Suprapubic skin (tissue), 4 donors: ENCODE measurements at regions not wholly inside any gene's neighbourhood (a gene's known extent, or its start where the extent isn't known, plus 50 kb on each side); places are given as distances from the start of the nearest gene placed in this dataset.

Source experiments
- DNase-seq, 2 donors: peaks; one replicate each; pipeline ENCODE4 v3.0.0-alpha.2; 2019; ENCODE audit warnings: low spot score in 2 of 2
- H3K27ac ChIP-seq: fragments of 200-600 bp; sonication (generic); one replicate; pipeline ENCODE4 v1.5.1; 2019
- H3K27me3 ChIP-seq: fragments of 200-600 bp; sonication (generic); one replicate; pipeline ENCODE4 v1.5.1; 2019
- H3K36me3 ChIP-seq: fragments of 200-600 bp; sonication (generic); one replicate; pipeline ENCODE4 v1.5.1; 2019
- H3K4me1 ChIP-seq: fragments of 200-600 bp; sonication (generic); one replicate; pipeline ENCODE4 v1.5.1; 2019
- H3K4me3 ChIP-seq: fragments of 200-600 bp; sonication (generic); one replicate; pipeline ENCODE4 v1.5.1; 2019; ENCODE audit warnings: mild to moderate bottlenecking
- H3K9me3 ChIP-seq: fragments of 200-600 bp; sonication (generic); one replicate; pipeline ENCODE4 v1.5.1; 2019
- EP300 ChIP-seq: sonication (generic); formaldehyde crosslinking; IDR thresholded peaks from one replicate; pipeline ENCODE4 v1.6.1; 2017; ENCODE audit warnings: antibody characterized with exemption
- POLR2A ChIP-seq, 2 donors: fragments of 450-650 bp; IDR thresholded peaks; one replicate each; pipeline ENCODE4 v1.6.1; 2017; ENCODE audit warnings: antibody characterized with exemption in 2 of 2, mild to moderate bottlenecking in 2 of 2, moderate library complexity in 2 of 2
- POLR2AphosphoS5 ChIP-seq, 3 donors: sonication (generic); formaldehyde crosslinking; IDR thresholded peaks; one replicate each; pipeline ENCODE4 v1.6.1; 2017; ENCODE audit warnings: antibody characterized with exemption in 3 of 3
- WGBS: methylation state at CpG from one replicate; pipeline ENCODE4 v1.1.5; 2018; 5-methylcytosine and 5-hydroxymethylcytosine counted together
- TF ChIP-seq, protein P1 (sequence below), 2 donors: fragments of 200-600 bp in 1 of 2; fragments of 450-650 bp in 1 of 2; sonication (generic) in 1 of 2; IDR thresholded peaks; one replicate each; pipeline ENCODE4 v1.5.1; 2016 to 2019; ENCODE audit warnings: antibody characterized with exemption in 2 of 2, mild to moderate bottlenecking in 1 of 2, moderate library complexity in 1 of 2

DNA sequence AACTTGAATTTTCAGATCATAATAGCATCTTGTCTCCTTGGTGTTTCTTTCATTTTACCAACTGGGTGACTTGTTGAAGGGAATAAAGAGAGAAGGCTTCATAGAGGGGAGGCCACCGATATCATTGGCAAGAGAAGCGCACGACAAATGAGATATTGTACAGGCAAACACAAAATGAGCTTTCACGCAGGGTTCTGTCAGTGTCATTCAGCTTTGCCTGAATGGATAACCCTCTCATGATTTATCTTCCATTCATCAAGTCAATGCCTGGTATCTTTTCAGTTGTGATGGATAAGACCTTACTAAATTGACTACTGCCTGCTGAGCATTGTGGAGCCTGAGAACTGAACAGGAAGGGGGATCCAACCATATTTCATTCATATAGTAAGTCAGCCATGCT, 188.6 kb upstream of the EPHA3 start:
- Histone ChIP-seq H3K27me3 (no peaks in the 10 kb centered on the region), H3K4me3 (no peak overlapping the region), H3K4me1 (no peaks in the 10 kb centered on the region), H3K9me3 (no peaks in the 10 kb centered on the region), H3K36me3 (no peaks in the 10 kb centered on the region), H3K27ac (no peak overlapping the region)
- 92% methylated on average over 4 of the region's 4 CpGs for WGBS
- TF ChIP-seq POLR2AphosphoS5 (IDR thresholded peaks at IDR 0.05), result no peak
- no peak for TF ChIP-seq POLR2A (IDR thresholded peaks at IDR 0.05)
- TF ChIP-seq, protein P1, sequence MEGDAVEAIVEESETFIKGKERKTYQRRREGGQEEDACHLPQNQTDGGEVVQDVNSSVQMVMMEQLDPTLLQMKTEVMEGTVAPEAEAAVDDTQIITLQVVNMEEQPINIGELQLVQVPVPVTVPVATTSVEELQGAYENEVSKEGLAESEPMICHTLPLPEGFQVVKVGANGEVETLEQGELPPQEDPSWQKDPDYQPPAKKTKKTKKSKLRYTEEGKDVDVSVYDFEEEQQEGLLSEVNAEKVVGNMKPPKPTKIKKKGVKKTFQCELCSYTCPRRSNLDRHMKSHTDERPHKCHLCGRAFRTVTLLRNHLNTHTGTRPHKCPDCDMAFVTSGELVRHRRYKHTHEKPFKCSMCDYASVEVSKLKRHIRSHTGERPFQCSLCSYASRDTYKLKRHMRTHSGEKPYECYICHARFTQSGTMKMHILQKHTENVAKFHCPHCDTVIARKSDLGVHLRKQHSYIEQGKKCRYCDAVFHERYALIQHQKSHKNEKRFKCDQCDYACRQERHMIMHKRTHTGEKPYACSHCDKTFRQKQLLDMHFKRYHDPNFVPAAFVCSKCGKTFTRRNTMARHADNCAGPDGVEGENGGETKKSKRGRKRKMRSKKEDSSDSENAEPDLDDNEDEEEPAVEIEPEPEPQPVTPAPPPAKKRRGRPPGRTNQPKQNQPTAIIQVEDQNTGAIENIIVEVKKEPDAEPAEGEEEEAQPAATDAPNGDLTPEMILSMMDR (IDR thresholded peaks at IDR 0.05), result no peak
- no peak for TF ChIP-seq EP300
- no peak for DNase-seq

DNA sequence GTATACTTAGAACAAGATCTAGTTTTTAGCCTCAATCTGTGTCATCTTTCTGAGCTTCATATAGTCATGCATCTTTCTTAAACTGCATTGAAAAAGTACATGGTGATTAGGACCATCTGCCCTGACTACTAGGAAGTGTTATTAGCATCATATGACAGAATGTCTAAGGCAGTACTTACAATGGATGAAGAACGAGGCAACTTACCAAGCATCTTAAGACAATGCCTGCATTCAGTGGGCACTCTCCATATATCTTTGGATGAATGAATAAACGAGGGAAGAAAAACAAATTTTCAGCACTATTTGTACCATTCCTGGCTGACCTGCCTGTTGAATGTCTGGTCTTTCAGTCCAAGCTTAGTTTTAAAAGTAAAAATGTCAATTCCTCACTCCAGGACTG, 185.4 kb upstream of the EPHA3 start:
- Histone ChIP-seq H3K36me3 (no peaks in the 10 kb centered on the region), H3K27me3 (no peaks in the 10 kb centered on the region), H3K27ac (no peak overlapping the region), H3K4me1 (no peaks in the 10 kb centered on the region), H3K9me3 (no peaks in the 10 kb centered on the region), H3K4me3 (no peak overlapping the region)
- no peak for DNase-seq
- TF ChIP-seq EP300 (no peak), POLR2A (IDR thresholded peaks at IDR 0.05) (no peak), POLR2AphosphoS5 (IDR thresholded peaks at IDR 0.05) (no peak)
- TF ChIP-seq, protein P1 (IDR thresholded peaks at IDR 0.05), result no peak
- WGBS, result 60% methylated on average over 2 of the region's 2 CpGs

DNA sequence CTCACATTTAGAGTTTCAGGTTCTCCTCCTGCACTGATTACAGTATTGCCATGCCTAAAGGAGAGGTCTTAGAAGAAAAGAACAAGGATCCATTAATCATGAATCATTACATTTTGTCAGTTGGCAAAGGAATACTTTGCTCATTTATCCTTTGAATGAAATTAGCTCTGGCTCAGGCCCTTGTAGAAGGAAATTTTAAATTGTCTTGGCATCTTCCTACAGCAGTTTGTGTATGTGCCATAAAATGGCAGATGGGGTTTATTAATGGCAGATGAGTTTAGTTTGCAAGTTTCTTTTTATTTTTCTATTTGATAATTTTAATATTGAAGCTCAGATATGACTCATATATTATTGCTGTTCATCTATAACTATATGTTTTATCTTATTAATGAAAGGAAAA, 181.2 kb upstream of the EPHA3 start:
- Histone ChIP-seq H3K36me3 (no peaks in the 10 kb centered on the region), H3K27me3 (no peaks in the 10 kb centered on the region), H3K4me1 (no peaks in the 10 kb centered on the region), H3K27ac (no peak overlapping the region), H3K4me3 (no peak overlapping the region), H3K9me3 (no peaks in the 10 kb centered on the region)
- TF ChIP-seq POLR2AphosphoS5 (IDR thresholded peaks at IDR 0.05) (no peak), POLR2A (IDR thresholded peaks at IDR 0.05) (no peak), EP300 (no peak)
- TF ChIP-seq, protein P1 (IDR thresholded peaks at IDR 0.05), result no peak
- no peak for DNase-seq

DNA sequence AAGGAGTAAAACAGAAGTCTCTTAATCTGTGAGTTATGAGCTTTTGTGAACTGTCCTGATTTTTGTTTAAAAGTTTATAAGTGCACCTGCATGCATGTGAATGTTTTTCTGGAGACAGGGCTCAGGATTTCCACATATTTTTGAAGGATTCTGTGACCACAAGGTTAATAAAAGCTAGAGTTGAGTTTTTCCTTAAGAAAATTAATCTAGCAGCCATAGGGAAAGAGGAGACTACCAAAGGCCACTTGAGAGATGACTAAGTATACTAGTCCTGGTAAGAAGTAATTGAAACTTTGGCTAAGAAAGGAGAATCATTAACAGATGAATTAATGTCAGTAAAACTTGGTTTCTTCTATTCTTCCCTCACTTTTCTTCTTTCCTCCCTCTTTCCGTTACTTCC, 176.8 kb upstream of the EPHA3 start:
- TF ChIP-seq POLR2A (IDR thresholded peaks at IDR 0.05) (no peak), EP300 (no peak), POLR2AphosphoS5 (IDR thresholded peaks at IDR 0.05) (no peak)
- TF ChIP-seq, protein P1 (IDR thresholded peaks at IDR 0.05), result no peak
- DNase-seq, result no peak
- H3K9me3 ChIP-seq, result no peaks in the 10 kb centered on the region
- no peak overlapping the region for H3K27ac ChIP-seq
- no peak overlapping the region for H3K4me3 ChIP-seq
- 64% methylated on average over 1 of the region's 1 CpG for whole genome bisulfite sequencing
- no peaks in the 10 kb centered on the region for H3K36me3 ChIP-seq
- no peaks in the 10 kb centered on the region for H3K4me1 ChIP-seq
- H3K27me3 ChIP-seq, result no peaks in the 10 kb centered on the region

DNA sequence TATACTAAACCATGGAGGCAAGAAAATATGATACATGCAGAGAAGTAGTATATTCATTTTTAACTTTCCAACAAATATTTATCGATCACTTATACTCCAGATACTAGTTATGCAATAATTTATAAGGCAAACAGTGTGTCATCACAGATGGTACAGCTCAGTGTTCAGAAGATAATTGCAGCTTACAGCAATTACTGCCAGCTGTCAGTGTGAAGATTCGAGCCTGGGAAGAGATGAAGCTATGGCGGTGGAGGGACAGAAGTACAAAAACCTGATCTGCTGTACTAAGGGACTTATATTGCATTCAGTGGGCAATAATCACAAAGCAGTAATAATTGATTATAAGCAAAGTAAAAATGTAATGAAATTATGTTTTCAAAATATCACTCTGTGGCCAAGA, 170.6 kb upstream of the EPHA3 start:
- Histone ChIP-seq H3K4me1 (no peaks in the 10 kb centered on the region), H3K36me3 (no peaks in the 10 kb centered on the region), H3K27me3 (no peaks in the 10 kb centered on the region), H3K9me3 (no peaks in the 10 kb centered on the region), H3K4me3 (no peak overlapping the region), H3K27ac (no peak overlapping the region)
- DNase-seq, result no peak
- no peak for TF ChIP-seq POLR2AphosphoS5 (IDR thresholded peaks at IDR 0.05)
- no peak for TF ChIP-seq POLR2A (IDR thresholded peaks at IDR 0.05)
- TF ChIP-seq, protein P1 (IDR thresholded peaks at IDR 0.05), result no peak
- TF ChIP-seq EP300, result no peak
- 57% methylated on average over 3 of the region's 3 CpGs for WGBS
